Stimulated activated CD8-positive, alpha-beta memory T cell treated with anti-CD3 and anti-CD28 coated beads, Interleukin-12 subunit alpha, Interleukin-12 subunit beta, amount 100 ng/mL, for 1 hour (primary cell): ENCODE measurements at regions not wholly inside any gene's neighbourhood (a gene's known extent, or its start where the extent isn't known, plus 50 kb on each side); places are given as distances from the start of the nearest gene placed in this dataset.

Experiments
- DNase-seq: peaks from one replicate; pipeline ENCODE4 v3.0.0-alpha.2; 2020; ENCODE audit warnings: low read depth

DNA sequence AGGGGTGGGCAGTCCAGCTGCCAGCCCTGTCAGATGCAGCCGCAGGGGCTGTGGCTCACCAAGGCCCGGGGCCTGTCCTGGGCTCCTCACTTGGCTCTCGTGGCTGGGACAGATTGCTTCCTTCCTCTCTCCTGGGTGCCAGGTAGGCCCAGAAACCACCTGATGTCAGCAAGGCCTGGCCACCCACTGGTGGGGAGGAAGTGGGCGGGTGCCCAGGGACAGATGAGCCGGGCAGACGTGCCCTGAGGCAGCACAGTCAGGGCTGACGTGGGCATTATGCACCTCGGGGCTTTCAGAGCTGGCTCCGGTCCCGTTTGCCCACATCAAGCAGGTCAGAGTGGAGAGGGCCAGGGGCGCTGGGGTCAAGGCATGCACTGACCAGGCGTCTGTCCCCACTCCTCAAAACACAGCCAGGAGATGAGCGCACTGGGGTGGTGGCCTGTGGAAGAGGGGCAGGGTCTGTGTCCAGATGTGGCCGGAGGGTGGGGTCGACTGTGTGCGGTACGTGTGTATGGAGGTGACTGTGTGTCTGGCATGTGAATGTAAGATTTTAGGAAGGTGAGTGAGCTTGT lies 133.2 kb upstream of the PTPN1 start:
- DNase-seq: no peak

DNA sequence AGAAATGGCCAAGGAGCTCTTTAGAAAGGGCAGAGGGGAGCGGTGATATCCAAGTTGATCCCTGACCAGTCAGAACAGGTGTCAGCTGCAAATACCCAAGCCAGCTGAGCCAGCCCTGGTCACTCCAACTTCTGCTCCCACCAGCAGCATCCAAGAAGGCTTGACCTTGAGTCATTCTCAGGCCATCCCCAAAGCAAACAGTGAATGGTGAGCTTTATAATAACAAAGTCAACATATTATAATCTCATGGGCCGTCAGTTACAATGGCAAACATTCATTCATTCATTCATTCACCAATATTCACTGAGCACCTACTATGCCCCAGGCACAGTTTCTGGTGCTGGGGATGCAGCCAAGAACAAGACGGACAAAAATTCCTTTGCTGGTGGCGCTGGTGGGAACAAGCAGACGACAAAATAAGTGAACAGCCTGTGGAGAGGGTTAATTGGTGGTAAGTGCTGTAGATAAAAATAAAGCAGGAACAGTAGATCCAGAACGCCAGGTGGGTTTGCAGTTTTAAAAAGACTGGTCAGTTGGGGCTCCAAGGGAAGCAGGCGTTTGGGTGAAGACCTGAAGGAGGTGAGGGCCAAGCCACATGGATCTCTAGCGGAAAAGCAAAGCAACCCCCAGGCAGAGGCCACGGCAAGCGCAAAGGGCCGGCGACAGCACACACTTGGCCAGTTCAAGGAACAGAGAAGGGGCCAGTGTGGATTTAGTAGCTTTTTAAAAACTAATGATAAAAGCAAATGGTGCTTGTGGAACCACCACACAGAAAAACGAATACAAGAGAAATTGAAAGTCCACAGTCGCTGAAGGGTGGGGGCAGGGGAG lies 131.8 kb upstream of the PTPN1 start:
- DNase-seq: no peak

DNA sequence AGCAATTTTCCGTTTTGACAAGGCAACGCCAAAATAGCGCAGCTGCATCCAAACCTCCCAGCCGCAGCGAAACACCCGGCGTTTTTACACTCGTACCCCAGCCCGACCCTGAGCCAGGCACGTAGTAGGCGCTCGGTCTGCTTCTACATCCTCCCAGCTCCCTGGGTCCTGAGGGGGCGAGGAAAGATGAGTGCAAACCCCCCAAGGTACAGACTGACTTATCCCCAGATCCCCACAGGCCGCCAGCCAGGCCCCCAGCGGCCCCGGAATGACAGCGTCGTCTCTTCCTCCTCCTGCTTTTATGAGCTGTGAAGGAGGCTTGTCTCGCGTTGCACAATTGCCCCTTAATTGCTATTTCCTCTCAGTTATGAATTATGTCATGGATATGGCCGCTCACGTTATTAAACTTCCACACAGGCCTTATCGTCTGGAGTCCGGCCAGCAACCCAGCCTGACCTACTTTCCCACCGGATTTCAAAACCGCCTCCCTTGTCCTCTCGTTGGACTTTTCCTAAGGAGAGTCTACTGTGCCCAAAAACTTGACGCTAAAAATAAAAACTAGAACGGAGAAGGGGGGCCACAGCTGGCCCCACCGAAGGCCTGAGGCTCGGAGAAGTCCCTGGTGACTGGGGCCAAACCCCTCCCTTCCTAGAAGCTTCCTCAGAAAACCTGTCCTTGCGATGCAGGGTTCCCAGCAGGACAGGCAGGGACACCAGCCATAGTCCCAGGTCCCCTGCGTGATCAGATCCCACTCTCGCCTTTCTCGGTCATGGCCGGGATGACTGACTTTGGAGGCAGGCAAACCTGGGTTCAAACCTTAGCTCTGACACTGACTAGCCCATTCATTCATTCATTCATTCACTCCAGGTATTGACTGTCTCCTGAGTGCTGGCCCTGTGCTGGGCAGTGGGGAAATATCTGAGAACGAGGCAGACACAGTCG lies 130.9 kb upstream of the PTPN1 start:
- DNase-seq: no peak

DNA sequence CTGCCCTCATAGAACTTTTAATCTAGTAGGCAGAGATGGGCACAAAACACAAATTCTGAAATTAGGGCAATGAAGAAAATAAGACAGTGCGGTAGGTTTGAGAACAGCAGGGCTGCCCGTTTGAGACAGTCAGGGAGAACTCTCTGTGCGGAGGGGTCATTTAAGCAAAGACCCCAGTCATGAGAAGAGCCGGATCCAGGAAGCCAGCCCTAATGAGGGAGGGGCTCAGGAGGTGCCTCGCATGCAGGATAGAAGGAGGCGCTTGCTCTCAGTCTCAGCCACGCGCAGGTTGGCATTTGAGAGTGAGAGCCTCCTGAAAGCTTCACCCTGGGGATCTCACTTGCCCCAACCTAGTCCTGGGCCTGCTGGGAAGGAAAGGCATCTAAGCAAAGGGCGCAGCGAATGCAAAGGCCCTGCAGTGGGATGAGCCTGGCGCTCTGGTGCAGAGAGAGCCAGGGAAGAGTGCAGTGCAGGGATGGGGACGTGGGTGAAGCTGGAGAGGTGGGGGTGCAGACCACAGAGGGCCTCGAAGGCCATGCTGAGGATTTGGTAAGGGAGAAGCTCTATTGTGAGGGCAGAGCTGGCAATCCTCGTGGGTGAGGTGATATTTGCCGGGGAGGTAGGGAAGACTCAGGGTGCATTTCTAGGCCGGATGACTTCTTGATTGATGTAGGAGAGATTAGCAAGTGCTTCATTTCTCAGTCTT lies 130.0 kb upstream of the PTPN1 start:
- DNase-seq: no peak

DNA sequence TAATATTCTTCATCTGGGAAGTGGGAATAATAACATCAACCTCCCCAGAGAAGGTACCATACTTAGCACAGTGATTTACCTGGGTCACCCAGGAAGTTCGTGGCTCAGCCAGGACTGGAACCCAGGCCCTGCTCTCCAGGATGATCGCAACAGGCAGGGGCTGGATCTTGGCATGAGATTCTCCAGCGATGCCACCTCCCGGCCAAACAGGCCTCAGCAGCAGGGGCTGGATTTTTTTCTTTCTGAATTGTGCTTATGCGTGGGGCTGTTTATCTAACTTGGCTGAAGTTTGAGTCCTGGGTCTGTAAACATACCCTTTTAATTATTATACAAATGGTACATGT lies 129.5 kb upstream of the PTPN1 start:
- DNase-seq: no peak

DNA sequence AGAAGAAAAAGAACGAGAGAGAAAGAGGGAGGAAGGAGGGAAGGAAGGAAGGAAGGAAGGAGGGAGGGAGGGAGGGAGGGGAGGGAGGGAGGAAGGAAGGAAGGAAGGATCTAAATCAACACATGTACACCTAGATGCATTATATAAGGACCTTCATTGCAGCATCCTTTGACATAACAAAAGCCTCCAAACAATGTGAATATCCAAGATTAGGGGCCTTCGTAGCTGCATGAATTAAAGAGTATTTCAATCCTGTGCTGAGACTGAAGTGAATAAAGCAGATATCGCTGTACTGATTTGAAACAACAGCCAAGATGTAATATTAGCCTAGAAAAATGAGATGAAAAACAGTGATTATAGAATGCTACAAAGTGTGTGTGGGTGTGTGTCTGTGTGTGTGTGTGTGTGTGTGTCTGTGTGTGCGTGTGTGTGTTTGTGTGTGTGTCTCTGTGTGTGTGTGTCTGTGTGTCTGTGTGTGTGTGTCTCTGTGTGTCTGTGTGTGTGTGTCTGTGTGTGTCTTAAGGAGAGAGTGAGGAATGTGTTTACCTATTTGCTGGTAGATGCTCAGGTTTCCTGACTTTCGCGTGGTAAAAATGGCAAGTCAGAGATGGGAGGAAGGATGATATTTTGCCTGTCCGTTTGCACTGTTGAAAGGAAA lies 129.0 kb upstream of the PTPN1 start:
- DNase-seq: no peak

DNA sequence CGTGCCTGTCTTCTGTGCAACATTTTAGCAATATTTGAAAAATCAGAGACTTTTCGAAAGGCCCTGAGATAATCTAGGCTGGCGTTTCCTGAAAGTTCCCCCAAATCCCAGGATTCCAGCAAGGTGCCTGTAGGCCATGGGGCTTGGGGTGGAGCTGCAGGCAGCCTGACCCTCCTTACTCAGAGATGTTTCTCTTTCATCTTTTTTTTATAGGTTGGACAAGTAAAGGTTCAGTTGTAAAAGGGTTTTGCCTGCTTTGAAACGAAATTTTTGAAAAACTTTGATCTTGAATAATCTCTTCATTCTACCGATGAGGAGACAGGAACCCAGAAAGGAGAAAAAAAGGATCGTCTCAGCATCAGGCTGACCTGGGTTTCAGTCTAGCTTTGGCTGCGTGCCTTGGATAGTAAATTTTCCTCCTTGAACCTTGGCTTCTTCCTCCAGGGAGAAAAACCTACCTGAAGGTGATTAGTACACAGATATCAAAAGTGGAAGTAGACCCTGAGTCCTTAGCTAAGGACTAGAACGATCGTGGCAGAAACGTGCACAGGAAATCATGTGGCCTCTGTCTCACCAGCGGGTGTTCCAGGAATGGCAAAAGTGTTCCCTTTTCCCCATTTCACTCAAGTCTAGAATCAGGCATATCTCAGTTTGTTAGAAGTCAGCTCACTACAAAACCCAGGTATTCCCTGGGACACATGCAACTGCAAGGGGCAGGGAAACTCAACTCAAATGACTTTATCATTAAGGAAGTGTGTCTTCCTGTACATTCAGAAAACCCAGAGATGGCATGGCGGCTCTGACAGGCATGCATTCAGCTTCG lies 128.2 kb upstream of the PTPN1 start:
- no peak for DNase-seq

DNA sequence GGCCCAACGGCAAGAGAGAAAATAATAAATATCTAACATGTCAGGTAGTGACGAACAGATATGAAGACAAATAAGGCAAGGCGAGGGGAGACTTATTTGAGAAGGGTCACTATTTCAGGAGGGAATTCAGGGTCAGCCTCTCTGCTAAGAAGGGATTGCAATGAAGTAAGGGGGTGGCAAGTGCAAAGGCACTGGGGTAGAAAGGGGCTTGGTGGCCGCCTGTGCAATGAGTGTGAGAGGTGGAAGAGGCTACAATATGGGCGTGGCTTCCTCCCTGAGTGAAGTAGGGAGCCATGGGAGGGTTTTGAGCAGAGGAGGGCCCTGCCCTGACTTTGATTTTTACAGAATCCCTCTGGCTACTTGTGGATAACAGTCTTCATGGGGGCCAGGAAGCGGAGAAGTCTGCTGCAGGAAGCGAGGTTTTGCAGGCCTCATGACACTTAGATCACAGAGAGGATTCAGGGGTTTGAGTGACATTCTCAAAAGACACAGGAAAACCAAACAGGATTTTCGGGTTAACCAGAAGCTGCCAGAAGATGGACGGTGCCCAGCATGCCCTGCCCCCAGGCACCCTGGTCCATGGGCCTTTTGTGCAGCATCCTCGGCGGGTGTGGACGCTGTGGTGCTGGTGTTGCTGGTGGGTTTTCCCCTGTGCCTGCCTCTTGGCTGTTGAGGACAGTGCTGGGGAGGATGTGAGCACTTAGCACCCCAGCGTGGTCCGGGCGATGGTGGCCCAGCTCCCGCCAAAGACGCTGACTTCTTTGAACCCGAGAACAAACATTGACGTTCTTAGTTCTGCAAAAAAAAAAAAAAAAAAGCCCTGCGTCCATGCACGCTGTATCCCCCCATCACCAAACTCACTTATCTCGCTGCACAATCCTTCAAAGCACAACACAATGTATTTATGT lies 124.2 kb upstream of the PTPN1 start:
- peak; percentile 33 for DNase-seq

DNA sequence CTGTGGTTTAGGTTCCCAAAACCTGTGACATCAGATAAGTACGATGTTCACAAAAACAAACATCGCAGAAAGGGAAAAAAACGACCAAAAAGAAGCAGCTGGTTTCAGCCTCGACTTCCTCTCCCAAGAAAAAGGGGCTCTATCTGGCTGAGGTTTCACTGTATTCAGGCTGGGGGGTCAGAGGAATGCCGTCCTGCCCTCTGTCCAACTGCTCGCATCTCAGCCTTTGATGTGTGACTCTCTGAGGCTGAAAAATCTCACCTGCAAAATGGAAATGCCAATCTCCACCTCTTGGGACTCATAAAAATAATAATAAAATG lies 123.6 kb upstream of the PTPN1 start:
- DNase-seq: no peak

DNA sequence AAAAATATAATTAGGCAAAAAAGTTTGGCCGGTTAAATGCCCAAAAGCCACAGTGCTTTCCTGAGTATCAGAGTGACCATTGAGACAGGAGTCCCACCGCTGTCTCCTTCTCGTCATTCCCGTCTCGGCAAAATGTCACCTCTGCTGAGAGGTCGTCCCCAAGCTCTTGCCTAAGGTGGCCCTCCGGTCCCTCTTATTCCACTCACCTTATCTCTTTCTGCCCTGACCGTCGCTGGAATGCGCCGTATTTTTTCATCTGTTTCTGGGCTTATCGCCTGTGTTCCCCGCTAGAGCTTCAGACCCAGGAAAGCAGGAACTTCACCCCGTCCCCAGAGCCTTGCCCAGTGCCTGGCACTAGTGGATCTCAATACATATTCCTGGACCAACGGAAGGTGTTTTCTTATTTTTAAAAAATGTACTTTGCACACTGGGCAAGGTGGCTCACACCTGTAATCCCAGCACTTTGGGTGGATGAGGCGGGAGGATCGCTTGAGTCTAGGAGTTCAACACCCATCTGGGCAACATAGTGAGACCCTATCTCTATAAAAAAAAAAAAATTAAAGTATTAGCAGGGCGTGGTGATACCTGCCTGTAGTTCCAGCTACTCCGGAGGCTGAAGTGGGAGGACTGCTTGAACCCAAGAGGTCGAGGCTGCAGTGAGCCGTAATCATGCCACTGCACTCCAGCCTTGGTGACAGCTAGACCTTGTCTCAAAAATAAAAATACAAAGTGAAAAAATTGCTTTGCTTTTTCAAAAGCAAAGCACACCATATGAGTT lies 122.8 kb upstream of the PTPN1 start:
- no peak for DNase-seq

DNA sequence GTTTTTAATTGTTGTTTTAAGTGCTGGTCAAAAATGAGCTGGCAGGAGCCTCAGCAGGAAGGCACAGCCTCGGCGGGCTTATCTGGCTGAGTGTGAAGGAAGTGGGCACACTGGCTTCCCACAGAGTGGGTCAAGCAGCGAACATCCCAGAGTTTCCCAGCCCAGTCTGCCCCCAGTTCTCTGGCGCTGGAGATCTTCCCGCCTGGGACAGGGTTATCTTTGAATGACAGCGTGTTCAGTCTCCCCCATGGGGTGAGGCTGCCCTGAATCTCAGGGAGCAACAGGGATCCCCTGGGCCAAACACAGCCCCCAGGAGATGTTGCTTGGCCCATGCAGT lies 122.2 kb upstream of the PTPN1 start:
- no peak for DNase-seq

DNA sequence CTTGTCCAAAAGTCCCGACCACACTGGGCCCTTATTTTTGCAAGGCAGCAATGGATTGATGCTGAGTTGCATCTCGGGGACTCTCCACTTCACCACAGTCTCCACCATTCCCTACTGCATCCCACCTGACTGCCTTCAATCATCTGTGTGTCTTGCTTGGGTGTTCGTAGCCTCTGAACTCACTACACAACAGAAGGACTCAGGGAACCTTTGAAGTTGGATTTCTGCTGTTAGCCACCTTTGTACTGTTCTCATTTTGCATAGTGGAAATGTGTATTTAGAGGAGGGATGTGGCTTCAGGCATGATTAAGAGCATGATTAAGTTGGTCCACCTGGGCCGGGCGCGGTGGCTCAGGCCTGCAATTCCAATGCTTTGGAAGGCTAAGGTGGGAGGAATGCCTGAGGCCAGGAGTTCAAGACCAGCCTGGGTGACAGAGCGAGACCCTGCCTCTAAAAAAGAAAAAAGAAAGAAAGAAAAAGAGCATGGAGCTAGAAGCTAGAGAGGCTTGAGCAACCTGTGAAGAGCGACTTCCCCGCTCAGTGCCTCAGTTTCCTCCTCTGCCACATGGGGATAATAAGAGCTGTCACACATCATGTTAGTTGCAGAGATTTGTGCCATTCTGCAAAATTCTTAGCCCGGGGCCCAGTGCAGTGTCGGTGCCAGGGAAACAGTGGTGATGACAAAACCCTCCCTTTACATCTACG lies 121.3 kb upstream of the PTPN1 start:
- DNase-seq: no peak

DNA sequence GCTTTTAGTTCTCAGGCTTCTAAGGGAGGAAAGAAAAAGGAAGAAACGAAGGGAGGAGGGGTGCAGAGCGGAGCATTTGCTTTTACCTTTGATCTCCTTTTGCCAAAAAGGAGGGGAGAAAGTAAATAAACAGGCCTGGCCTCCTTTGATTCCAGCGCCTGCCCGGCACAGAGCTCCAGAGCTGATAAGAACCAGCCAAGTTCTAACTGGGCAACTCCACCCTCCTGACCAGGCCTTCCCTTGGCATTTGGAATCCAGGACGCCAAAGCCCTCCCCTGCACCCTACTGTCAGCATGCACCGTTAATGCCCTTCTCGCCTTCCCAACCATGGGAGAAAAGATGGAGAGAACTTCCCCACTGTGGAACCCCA lies 120.8 kb upstream of the PTPN1 start:
- DNase-seq: no peak

DNA sequence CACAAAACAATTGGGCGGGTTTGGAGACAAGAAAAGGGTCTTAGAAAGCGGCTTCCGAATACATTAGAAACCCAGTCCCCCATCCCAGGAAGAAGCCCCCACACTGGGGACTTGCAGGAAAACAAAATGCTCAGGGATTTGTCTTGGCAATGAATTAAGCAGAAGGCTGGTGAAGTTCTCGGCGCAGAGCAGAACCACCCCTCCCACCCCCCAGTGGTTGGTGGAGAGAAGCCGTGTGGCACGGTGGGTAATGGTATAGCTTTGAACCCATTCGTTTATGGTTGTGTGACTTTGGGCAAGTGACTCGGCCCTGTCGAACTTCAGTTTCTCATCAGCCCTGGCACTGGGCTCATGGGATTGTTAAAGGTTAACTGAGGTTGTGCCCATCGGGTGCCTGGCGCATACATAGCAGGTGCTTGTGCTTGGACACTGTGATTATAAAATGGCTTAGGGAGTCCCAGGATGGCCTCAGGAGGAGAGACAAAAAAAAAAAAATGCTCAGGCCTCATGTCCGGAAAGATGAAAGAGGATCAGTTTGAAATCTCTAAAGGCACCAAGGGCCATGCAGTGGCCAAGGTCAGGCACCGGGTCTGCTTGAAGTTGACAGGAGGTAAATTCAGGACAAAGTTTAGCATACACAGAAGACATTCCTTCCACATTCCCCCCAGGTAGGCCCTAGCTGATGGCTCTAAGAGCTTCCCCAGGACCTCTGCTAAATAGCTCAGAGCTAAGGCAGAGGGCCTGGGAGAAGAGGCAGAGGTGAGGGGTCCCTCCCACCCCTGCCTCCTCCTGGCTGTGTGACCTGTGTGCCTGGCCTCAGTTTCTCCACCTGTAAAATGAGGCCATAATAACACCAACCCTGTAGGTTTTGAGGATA lies 120.1 kb upstream of the PTPN1 start:
- DNase-seq: no peak

DNA sequence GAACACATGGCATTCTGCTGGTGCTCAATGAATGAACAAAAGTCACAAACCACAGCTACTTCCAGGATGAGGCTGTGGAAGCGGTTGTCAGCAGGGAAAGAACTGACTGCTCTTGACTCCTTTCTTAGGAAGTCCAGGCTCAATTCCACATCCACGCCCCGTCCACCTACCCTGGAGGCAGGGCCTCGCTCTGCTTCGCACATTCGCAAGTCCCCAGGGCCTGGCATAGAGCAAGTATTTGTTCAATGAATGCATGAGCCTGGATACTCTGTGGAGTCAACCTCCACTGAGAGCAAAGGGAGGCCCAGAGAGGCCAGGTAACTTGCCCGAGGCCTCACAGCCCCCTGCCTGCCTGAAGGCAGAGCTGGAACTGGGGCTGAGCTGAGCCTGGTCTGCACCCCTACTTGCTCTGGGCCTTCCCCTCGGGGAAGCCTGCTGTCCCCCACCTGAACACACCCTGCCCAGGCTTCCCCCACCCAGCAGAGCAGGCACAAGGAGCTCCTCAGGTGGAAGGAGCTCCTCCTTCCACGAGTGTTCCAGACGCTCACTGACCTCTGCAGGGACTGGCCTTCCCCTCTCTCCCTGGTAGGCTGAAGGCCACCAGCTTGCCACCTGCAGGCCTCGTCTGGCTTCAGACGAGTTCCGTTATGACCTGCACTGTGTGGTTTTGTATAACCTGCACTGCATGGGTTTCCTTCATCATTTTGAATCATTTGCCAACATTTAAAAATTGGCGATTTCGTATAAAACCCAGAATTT lies 119.3 kb upstream of the PTPN1 start:
- no peak for DNase-seq

DNA sequence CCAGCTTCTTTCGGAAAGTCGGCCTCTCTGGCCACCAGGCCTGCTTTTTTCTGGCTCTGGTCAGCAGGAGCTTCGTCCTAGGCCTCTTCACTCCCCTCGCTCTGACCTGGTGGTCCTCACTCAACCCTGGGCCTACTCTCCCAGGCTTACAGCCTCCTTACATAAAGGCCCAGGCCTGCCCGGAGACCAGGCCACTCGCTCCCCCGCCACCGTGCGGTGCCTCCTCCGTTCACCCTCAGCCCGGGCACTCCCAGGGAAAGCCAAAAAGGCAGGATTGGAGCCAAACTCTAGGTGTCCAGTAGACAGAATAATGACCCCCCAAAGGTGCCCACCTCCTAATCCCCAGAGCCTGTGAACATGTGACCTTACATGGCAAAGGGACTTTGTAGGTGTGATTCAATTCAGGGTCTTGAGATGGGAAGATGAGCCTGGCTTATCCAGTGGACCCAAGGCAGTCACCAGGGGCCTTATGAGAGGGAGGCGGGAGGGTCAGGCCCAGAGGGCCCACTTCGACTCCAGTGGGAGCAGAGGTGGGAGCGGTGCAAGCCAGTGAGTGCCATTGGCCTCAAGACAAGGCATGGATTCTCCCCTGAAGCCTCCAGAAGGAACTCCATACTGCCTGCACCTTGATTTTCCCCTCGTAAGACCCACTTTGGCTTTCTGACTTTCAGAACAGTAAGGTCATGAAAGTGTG lies 118.6 kb upstream of the PTPN1 start:
- no peak for DNase-seq
